ENCODE measurements at regions not wholly inside any gene's neighbourhood (a gene's known extent, or its start where the extent isn't known, plus 50 kb on each side); places are given as distances from the start of the nearest gene placed in this dataset.

- Histone ChIP-seq H2BK12ac (ENCODE audit: low read depth, low read length) (no peak overlapping the region), H3K4me2 (ENCODE audit: insufficient read depth in 1 of 2, low read depth in 2 of 2, low read length in 2 of 2) (no peak overlapping the region), H3K14ac (ENCODE audit: insufficient read length) (no peak overlapping the region), H3K36me3 (ENCODE audit: control insufficient read depth in 2 of 4, insufficient read depth in 4 of 4, low read length in 3 of 4) (no peaks in the 10 kb centered on the region), H3K79me2 (ENCODE audit: control insufficient read depth in 1 of 2, insufficient read depth in 2 of 2, low read length in 2 of 2) (no peaks in the 10 kb centered on the region), H3K56ac (replicated peaks; ENCODE audit: insufficient read length, low read depth, low read length) (no peak overlapping the region), H3K9me3 (ENCODE audit: insufficient read depth in 2 of 2, low read depth in 1 of 2, low read length in 1 of 2) (no peaks in the 10 kb centered on the region), H3K27ac (ENCODE audit: low read depth, low read length) (no peak overlapping the region), H3K4me1 (replicated peaks in 1 of 4; ENCODE audit: control insufficient read depth in 3 of 4, insufficient read depth in 4 of 4, low read length in 3 of 4) (no peaks in the 10 kb centered on the region), H4K91ac (replicated peaks; ENCODE audit: insufficient read length, low read length) (no peak overlapping the region), H3K9ac (replicated peaks in 1 of 4; ENCODE audit: extremely low read depth in 1 of 4, low read depth in 3 of 4, low read length in 3 of 4) (no peak overlapping the region), H2AK5ac (ENCODE audit: low read depth, low read length) (no peak overlapping the region), H3K23me2 (ENCODE audit: low read depth, low read length) (no peaks in the 10 kb centered on the region), H3K27me3 (replicated peaks in 1 of 4; ENCODE audit: control insufficient read depth in 3 of 4, extremely low read depth in 1 of 4, insufficient read depth in 3 of 4, low read length in 3 of 4) (no peaks in the 10 kb centered on the region; a peak in 1 of 7 replicates), H2BK120ac (replicated peaks; ENCODE audit: low read depth, low read length) (no peak overlapping the region), H3K23ac (ENCODE audit: insufficient read length) (no peak overlapping the region), H2AFZ (ENCODE audit: low read length) (no peak overlapping the region), H4K8ac (ENCODE audit: extremely low read depth, insufficient read depth, low read length) (no peak overlapping the region), H3K4ac (replicated peaks; ENCODE audit: insufficient read length, low read depth, low read length) (no peak overlapping the region), H2BK15ac (ENCODE audit: low read length) (no peak overlapping the region), H4K20me1 (replicated peaks in 1 of 2; ENCODE audit: control insufficient read depth in 1 of 2, insufficient read depth in 2 of 2, low read length in 2 of 2) (no peaks in the 10 kb centered on the region), H4K5ac (ENCODE audit: insufficient read length, low read depth, low read length) (no peak overlapping the region), H3K18ac (ENCODE audit: extremely low read depth, low read length) (no peak overlapping the region), H3K79me1 (ENCODE audit: low read depth, low read length) (no peaks in the 10 kb centered on the region), H2BK20ac (ENCODE audit: low read length) (no peak overlapping the region), H2BK5ac (ENCODE audit: low read depth, low read length) (no peak overlapping the region), H3K4me3 (ENCODE audit: extremely low read depth in 1 of 4, insufficient read depth in 2 of 4, low read depth in 3 of 4, low read length in 4 of 4) (no peak overlapping the region)
- no peak for DNase-seq (ENCODE audit: low read depth in 1 of 2, low spot score in 2 of 2)
- CTCF ChIA-PET (ENCODE audit: partially characterized antibody): interaction anchor here (1.1 kb wide), 1 partner anchor 18 kb away, joined by 3 read pairs; no protein-coding TSS in a partner anchor
- WGBS, 2 experiments (ENCODE audit: extremely low coverage in 1 of 2, insufficient coverage in 1 of 2, insufficient read length in 1 of 2, insufficient replicate concordance in 2 of 2, low coverage in 1 of 2, low lambda C conversion rate in 2 of 2, missing lambda C conversion rate in 1 of 2): 84% methylated on average over 4 of the region's 4 CpGs; no CpG with 5 or more reads in 1 of the 2 experiments
- POLR2A ChIA-PET (ENCODE audit: partially characterized antibody): no interaction called here
- no peak for FAIRE-seq
- no peak for TF ChIP-seq SIX5 (IDR thresholded peaks at IDR 0.05; ENCODE audit: low read depth, low read length)
- TF ChIP-seq, protein P1, sequence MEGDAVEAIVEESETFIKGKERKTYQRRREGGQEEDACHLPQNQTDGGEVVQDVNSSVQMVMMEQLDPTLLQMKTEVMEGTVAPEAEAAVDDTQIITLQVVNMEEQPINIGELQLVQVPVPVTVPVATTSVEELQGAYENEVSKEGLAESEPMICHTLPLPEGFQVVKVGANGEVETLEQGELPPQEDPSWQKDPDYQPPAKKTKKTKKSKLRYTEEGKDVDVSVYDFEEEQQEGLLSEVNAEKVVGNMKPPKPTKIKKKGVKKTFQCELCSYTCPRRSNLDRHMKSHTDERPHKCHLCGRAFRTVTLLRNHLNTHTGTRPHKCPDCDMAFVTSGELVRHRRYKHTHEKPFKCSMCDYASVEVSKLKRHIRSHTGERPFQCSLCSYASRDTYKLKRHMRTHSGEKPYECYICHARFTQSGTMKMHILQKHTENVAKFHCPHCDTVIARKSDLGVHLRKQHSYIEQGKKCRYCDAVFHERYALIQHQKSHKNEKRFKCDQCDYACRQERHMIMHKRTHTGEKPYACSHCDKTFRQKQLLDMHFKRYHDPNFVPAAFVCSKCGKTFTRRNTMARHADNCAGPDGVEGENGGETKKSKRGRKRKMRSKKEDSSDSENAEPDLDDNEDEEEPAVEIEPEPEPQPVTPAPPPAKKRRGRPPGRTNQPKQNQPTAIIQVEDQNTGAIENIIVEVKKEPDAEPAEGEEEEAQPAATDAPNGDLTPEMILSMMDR (IDR thresholded peaks at IDR 0.05; ENCODE audit: control extremely low read depth in 1 of 3, insufficient read depth in 1 of 3, low read depth in 1 of 3, low read length in 3 of 3): no peak
- TF ChIP-seq ZNF274 (IDR thresholded peaks at IDR 0.05; ENCODE audit: borderline replicate concordance, extremely low read depth, low read length): no peak
- no peak for TF ChIP-seq TAF7 (optimal IDR thresholded peaks at IDR 0.05; ENCODE audit: borderline replicate concordance, low read depth, low read length)
- no peak for TF ChIP-seq HDAC6 (IDR thresholded peaks at IDR 0.05; ENCODE audit: low read depth, low read length)
- no peak for TF ChIP-seq CBX5 (IDR thresholded peaks at IDR 0.05; ENCODE audit: low read depth, low read length)
- no peak for TF ChIP-seq SAP30 (IDR thresholded peaks at IDR 0.05; ENCODE audit: insufficient read depth, insufficient replicate concordance, low read length)
- no peak for TF ChIP-seq CTBP2 (IDR thresholded peaks at IDR 0.05; ENCODE audit: borderline replicate concordance, insufficient read depth, insufficient read length, low read length)
- TF ChIP-seq FOSL1 (IDR thresholded peaks at IDR 0.05; ENCODE audit: insufficient read depth, low read depth, low read length): no peak
- TF ChIP-seq NRF1 (IDR thresholded peaks at IDR 0.05; ENCODE audit: low read depth, low read length): no peak
- no peak for TF ChIP-seq GTF2F1 (IDR thresholded peaks at IDR 0.05; ENCODE audit: borderline replicate concordance, low read depth, low read length)
- no peak for TF ChIP-seq CEBPB (IDR thresholded peaks at IDR 0.05; ENCODE audit: low read depth, low read length)
Observed at GRCh38 chr19:30079200-30079599, 137.2 kb downstream of the URI1 start.

Data from H1 (cell line).